ENCODE measurements at regions not wholly inside any gene's neighbourhood (a gene's known extent, or its start where the extent isn't known, plus 50 kb on each side); places are given as distances from the start of the nearest gene placed in this dataset.

DNA sequence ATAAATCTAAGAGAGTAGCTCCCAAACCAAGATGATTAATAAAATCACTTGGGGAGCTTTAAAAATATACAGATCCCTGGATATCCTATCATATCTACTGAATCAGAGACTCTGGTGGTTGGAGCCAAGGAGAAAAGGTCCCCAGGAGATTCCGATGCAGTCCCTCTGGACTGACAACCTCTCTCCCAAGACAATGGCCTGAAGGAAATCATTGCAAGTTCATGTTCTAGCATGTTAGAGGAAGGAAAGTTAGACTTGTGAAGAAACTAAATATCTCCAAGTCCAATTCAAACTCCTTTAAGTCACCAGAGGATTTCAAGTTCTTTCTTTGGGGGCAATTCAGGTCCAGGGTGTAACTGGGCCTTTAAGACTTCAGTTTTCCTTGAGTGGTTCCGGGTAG, 84.7 kb upstream of the MEDAG start:
- Histone ChIP-seq H3K4me3 (no peak overlapping the region), H3K27ac (ENCODE audit: control insufficient read depth, insufficient read depth) (no peak overlapping the region), H4K20me1 (ENCODE audit: control insufficient read depth, insufficient read depth) (no peaks in the 10 kb centered on the region), H3K4me2 (ENCODE audit: control insufficient read depth, insufficient read depth) (no peak overlapping the region), H3K27me3 (replicated peaks in 1 of 2; ENCODE audit: control insufficient read depth in 2 of 2, insufficient read depth in 2 of 2, low read length in 1 of 2) (peaks cover 0 to 4% of the 10 kb centered on the region in 2 experiments; a peak in 3 of 4 replicates), H3K9ac (ENCODE audit: control insufficient read depth, insufficient read depth, low read length) (no peak overlapping the region), H3K36me3 (ENCODE audit: control insufficient read depth in 2 of 2, insufficient read depth in 2 of 2, low read length in 1 of 2) (no peaks in the 10 kb centered on the region), H3K4me1 (ENCODE audit: control insufficient read depth, insufficient read depth, low read length) (no peaks in the 10 kb centered on the region), H3K9me3 (replicated peaks; ENCODE audit: control insufficient read depth, insufficient read depth, low read length) (no peaks in the 10 kb centered on the region), H3K79me2 (ENCODE audit: control insufficient read depth, insufficient read depth, low read length) (no peaks in the 10 kb centered on the region), H2AFZ (ENCODE audit: control insufficient read depth, low read depth, low read length) (no peak overlapping the region)
- ATAC-seq (no peak), DNase-seq (ENCODE audit: low read depth, low spot score) (no peak), FAIRE-seq (no peak)
- WGBS (ENCODE audit: insufficient coverage, insufficient replicate concordance, low lambda C conversion rate, missing lambda C conversion rate): 44% methylated on average over 2 of the region's 2 CpGs
- RAD21 ChIA-PET (ENCODE audit: unreplicated experiment): no interaction called here
- CTCF ChIA-PET: interaction anchor here (1.4 kb wide), 1 partner anchor 45 kb away, joined by 3 read pairs; no protein-coding TSS in a partner anchor
- no TSS peak for BruUV-seq (replicated peaks)
- POLR2A ChIA-PET: interaction anchor here (0.6 to 0.9 kb wide), 2 partner anchors 25 to 435 kb away, joined by 3 to 4 read pairs; no protein-coding TSS in a partner anchor
- in situ Hi-C loops (cut with MboI) (no loop called here), intact Hi-C loops (cut with micrococcal nuclease; ENCODE audit: unreplicated experiment) (no loop called here)
- SMC1A ChIA-PET (ENCODE audit: uncharacterized antibody, unreplicated experiment): interaction anchor here (1.3 kb wide), 1 partner anchor 13 kb away, joined by 3 read pairs; no protein-coding TSS in a partner anchor
- no peak for TF ChIP-seq CHD1 (IDR thresholded peaks at IDR 0.05; ENCODE audit: low read depth, low read length)
- no peak for TF ChIP-seq JUND (IDR thresholded peaks at IDR 0.05; ENCODE audit: low read depth, low read length)
- TF ChIP-seq, protein P1, sequence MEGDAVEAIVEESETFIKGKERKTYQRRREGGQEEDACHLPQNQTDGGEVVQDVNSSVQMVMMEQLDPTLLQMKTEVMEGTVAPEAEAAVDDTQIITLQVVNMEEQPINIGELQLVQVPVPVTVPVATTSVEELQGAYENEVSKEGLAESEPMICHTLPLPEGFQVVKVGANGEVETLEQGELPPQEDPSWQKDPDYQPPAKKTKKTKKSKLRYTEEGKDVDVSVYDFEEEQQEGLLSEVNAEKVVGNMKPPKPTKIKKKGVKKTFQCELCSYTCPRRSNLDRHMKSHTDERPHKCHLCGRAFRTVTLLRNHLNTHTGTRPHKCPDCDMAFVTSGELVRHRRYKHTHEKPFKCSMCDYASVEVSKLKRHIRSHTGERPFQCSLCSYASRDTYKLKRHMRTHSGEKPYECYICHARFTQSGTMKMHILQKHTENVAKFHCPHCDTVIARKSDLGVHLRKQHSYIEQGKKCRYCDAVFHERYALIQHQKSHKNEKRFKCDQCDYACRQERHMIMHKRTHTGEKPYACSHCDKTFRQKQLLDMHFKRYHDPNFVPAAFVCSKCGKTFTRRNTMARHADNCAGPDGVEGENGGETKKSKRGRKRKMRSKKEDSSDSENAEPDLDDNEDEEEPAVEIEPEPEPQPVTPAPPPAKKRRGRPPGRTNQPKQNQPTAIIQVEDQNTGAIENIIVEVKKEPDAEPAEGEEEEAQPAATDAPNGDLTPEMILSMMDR (IDR thresholded peaks at IDR 0.05 in 2 of 3, conservative IDR thresholded peaks at IDR 0.05 in 1 of 3; ENCODE audit: control insufficient read depth in 2 of 3, extremely low read depth in 1 of 3, insufficient read depth in 1 of 3, low read depth in 3 of 3, low read length in 3 of 3): no peak
- TF ChIP-seq, protein P2, sequence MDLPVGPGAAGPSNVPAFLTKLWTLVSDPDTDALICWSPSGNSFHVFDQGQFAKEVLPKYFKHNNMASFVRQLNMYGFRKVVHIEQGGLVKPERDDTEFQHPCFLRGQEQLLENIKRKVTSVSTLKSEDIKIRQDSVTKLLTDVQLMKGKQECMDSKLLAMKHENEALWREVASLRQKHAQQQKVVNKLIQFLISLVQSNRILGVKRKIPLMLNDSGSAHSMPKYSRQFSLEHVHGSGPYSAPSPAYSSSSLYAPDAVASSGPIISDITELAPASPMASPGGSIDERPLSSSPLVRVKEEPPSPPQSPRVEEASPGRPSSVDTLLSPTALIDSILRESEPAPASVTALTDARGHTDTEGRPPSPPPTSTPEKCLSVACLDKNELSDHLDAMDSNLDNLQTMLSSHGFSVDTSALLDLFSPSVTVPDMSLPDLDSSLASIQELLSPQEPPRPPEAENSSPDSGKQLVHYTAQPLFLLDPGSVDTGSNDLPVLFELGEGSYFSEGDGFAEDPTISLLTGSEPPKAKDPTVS (IDR thresholded peaks at IDR 0.05; ENCODE audit: low read depth, low read length): no peak
- no peak for TF ChIP-seq NR2F1 (conservative IDR thresholded peaks at IDR 0.05)
- TF ChIP-seq MYB (IDR thresholded peaks at IDR 0.05; ENCODE audit: borderline replicate concordance, low read depth, low read length): no peak
- no peak for TF ChIP-seq ZNF622 (IDR thresholded peaks at IDR 0.05)
- TF ChIP-seq, protein P3, sequence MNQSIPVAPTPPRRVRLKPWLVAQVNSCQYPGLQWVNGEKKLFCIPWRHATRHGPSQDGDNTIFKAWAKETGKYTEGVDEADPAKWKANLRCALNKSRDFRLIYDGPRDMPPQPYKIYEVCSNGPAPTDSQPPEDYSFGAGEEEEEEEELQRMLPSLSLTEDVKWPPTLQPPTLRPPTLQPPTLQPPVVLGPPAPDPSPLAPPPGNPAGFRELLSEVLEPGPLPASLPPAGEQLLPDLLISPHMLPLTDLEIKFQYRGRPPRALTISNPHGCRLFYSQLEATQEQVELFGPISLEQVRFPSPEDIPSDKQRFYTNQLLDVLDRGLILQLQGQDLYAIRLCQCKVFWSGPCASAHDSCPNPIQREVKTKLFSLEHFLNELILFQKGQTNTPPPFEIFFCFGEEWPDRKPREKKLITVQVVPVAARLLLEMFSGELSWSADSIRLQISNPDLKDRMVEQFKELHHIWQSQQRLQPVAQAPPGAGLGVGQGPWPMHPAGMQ (IDR thresholded peaks at IDR 0.05; ENCODE audit: borderline replicate concordance): no peak
- TF ChIP-seq POLR2A (IDR thresholded peaks at IDR 0.05; ENCODE audit: low read depth, low read length): no peak
- TF ChIP-seq NBN (IDR thresholded peaks at IDR 0.05): no peak
- TF ChIP-seq NFXL1 (IDR thresholded peaks at IDR 0.05; ENCODE audit: borderline replicate concordance): no peak

Data from GM12878 (cell line).